K562 (cell line): ENCODE measurements at regions not wholly inside any gene's neighbourhood (a gene's known extent, or its start where the extent isn't known, plus 50 kb on each side); places are given as distances from the start of the nearest gene placed in this dataset.

Source experiments
- ATAC-seq: fragments of 200-7000 bp; cut with Tn5 transposase; 3 replicates; pipeline ENCODE4 v1.9.1; 2020; ENCODE audit warnings: moderate library complexity
- BruUV-seq: library from RNA; stranded (reverse); fragments of 400-500 nt; replicated peaks from 2 replicates; lab custom pipeline; 2021; lab: Mats Ljungman, UMichigan
- CTCF ChIA-PET: fragments of 300-600 bp; formaldehyde crosslinking; extraction: SDS; loops from one replicate; lab custom pipeline; 2021; ENCODE audit warnings: low intra/inter-chr PET ratio; lab: Yijun Ruan, JAX
- POLR2A ChIA-PET: fragments of 300-600, 350-650 bp; sonication (Branson Sonifier 250); formaldehyde crosslinking; extraction: SDS; loops from one replicate; lab custom pipeline; 2021; ENCODE audit warnings: antibody characterized with exemption, inconsistent platforms; lab: Yijun Ruan, JAX
- DNase-seq, 4 experiments: peaks; one replicate each; pipeline versions ENCODE4 v3.0.0 to v3.0.0-alpha.2; 2011 to 2018; ENCODE audit warnings: low spot score in 3 of 4, mixed read lengths in 3 of 4; ENCODE audit errors: extremely low read depth in 1 of 4
- FAIRE-seq: peaks from 2 replicates; lab custom pipeline; 2011; peaks lifted over from hg19 to GRCh38; lab: Jason Lieb, UNC
- H2AFZ ChIP-seq: 2 replicates; pipeline ENCODE4 v1.6.0; 2011; ENCODE audit warnings: low read depth, low read length, control low read depth, inconsistent platforms
- H3K27ac ChIP-seq: fragments of 200-600 bp; 3 replicates; pipeline ENCODE4 v1.8.0; 2011; ENCODE audit warnings: low read depth, mild to moderate bottlenecking, control low read depth, inconsistent platforms, low read length, moderate library complexity, mixed read lengths; ENCODE audit errors: extremely low read depth
- H3K27me3 ChIP-seq, 2 experiments: fragments of 300-600 bp in 1 of 2; 2 replicates in 1 of 2; 3 replicates in 1 of 2; pipeline versions ENCODE4 v1.6.0 to v1.8.0; 2011; ENCODE audit warnings: inconsistent platforms in 2 of 2, low read length in 2 of 2, mild to moderate bottlenecking in 1 of 2, mixed read lengths in 1 of 2, moderate library complexity in 1 of 2; ENCODE audit not compliant: control insufficient read depth in 2 of 2, insufficient read depth in 2 of 2
- H3K36me3 ChIP-seq: fragments of 300-600 bp; 3 replicates; pipeline ENCODE4 v1.8.0; 2011; ENCODE audit warnings: mild to moderate bottlenecking, low read length, inconsistent platforms; ENCODE audit not compliant: control insufficient read depth, insufficient read depth
- H3K4me1 ChIP-seq, 2 experiments: fragments of 200-600 bp in 1 of 2; replicated peaks in 1 of 2; 2 replicates in 1 of 2; 3 replicates in 1 of 2; pipeline versions ENCODE4 v1.5.1 to v1.8.0; 2011; ENCODE audit warnings: inconsistent platforms in 2 of 2, low read length in 2 of 2, mild to moderate bottlenecking in 1 of 2, mixed read lengths in 1 of 2, moderate library complexity in 1 of 2; ENCODE audit not compliant: control insufficient read depth in 2 of 2, insufficient read depth in 2 of 2
- H3K4me2 ChIP-seq: 2 replicates; pipeline ENCODE4 v1.6.1; 2011; ENCODE audit warnings: low read length, control low read depth, inconsistent platforms, mixed read lengths; ENCODE audit not compliant: insufficient read depth
- H3K4me3 ChIP-seq: fragments of 200-600 bp; sonication (generic), shearing (Covaris generic); 2 replicates; pipeline ENCODE4 v1.5.1; 2016; ENCODE audit warnings: control low read depth, inconsistent platforms
- H3K79me2 ChIP-seq: fragments of 200-600 bp; 3 replicates; pipeline ENCODE4 v1.8.0; 2011; ENCODE audit warnings: low read length, inconsistent platforms; ENCODE audit not compliant: control insufficient read depth, insufficient read depth
- H3K9ac ChIP-seq, 2 experiments: 2 replicates each; pipeline versions ENCODE4 v1.6.0 to v1.6.1; 2011; ENCODE audit warnings: low read depth in 2 of 2, low read length in 2 of 2, control low read depth in 1 of 2, inconsistent platforms in 1 of 2, mild to moderate bottlenecking in 1 of 2, mixed read lengths in 1 of 2; ENCODE audit not compliant: insufficient read depth in 1 of 2
- H3K9me1 ChIP-seq: one replicate; pipeline ENCODE4 v1.6.0; 2011; ENCODE audit warnings: inconsistent platforms, mild to moderate bottlenecking, low read length, moderate library complexity; ENCODE audit not compliant: control insufficient read depth, insufficient read depth
- H3K9me3 ChIP-seq: replicated peaks from 2 replicates; pipeline ENCODE4 v1.5.1; 2011; ENCODE audit warnings: low read depth, low read length, inconsistent platforms; ENCODE audit not compliant: control insufficient read depth, insufficient read depth
- H4K20me1 ChIP-seq: replicated peaks from 2 replicates; pipeline ENCODE4 v1.6.1; 2011; ENCODE audit warnings: low read length, inconsistent platforms, mixed read lengths; ENCODE audit not compliant: control insufficient read depth, insufficient read depth
- CBFB ChIP-seq: sonication (generic); formaldehyde crosslinking; IDR thresholded peaks from 2 replicates; pipeline ENCODE4 v1.4.0; 2020; ENCODE audit warnings: mild to moderate bottlenecking, missing genetic modification reagents
- CBX1 ChIP-seq: sonication (generic); IDR thresholded peaks from 2 replicates; pipeline ENCODE4 v1.6.1; 2016; ENCODE audit warnings: antibody characterized with exemption, low read depth, mild to moderate bottlenecking
- COPS2 ChIP-seq: fragments of 450-650 bp; conservative IDR thresholded peaks from 2 replicates; pipeline ENCODE4 v1.6.1; 2016; ENCODE audit warnings: mild to moderate bottlenecking, moderate library complexity
- GTF2F1 ChIP-seq: IDR thresholded peaks from 2 replicates; pipeline ENCODE4 v1.6.1; 2011; ENCODE audit warnings: low read depth, low read length, improper control_type of control experiment
- HDAC1 ChIP-seq, 2 experiments: fragments of 450-650 bp; IDR thresholded peaks; 2 replicates each; pipeline ENCODE4 v1.6.1; 2016 to 2017; ENCODE audit warnings: inconsistent platforms in 1 of 2, mild to moderate bottlenecking in 1 of 2, moderate library complexity in 1 of 2
- HDAC3 ChIP-seq: fragments of 450-650 bp; IDR thresholded peaks from 2 replicates; pipeline ENCODE4 v1.6.1; 2018; ENCODE audit warnings: borderline replicate concordance, mild to moderate bottlenecking, moderate library complexity; ENCODE audit not compliant: partially characterized antibody
- KDM2B ChIP-seq: fragments of 250-450 bp; sonication (Bioruptor Pico); IDR thresholded peaks from 2 replicates; pipeline ENCODE4 v1.8.0; 2021; ENCODE audit warnings: mild to moderate bottlenecking, moderate library complexity
- PCBP2 ChIP-seq: fragments of 200-400 bp; formaldehyde crosslinking; IDR thresholded peaks from 2 replicates; pipeline ENCODE4 v1.6.1; 2018; ENCODE audit warnings: low read length, low read depth, mild to moderate bottlenecking, moderate library complexity; ENCODE audit not compliant: poor library complexity, severe bottlenecking
- PYGO2 ChIP-seq: fragments of 450-650 bp; IDR thresholded peaks from 2 replicates; pipeline ENCODE4 v1.6.1; 2016; ENCODE audit warnings: mild to moderate bottlenecking, missing genetic modification characterization, moderate library complexity, missing compliant biosample characterization
- SAP30 ChIP-seq: fragments of 200-600 bp; sonication (generic); IDR thresholded peaks from 2 replicates; pipeline ENCODE4 v1.6.1; 2012; ENCODE audit warnings: borderline replicate concordance, low read depth, mild to moderate bottlenecking, moderate library complexity, low read length, control low read depth, inconsistent platforms; ENCODE audit not compliant: insufficient read depth, poor library complexity, severe bottlenecking
- SMAD2 ChIP-seq: fragments of 150-350 bp; IDR thresholded peaks from 2 replicates; pipeline ENCODE4 v1.6.1; 2014; ENCODE audit warnings: low read depth, mild to moderate bottlenecking, low read length
- ZFP30 ChIP-seq: fragments of 250-450 bp; sonication (Bioruptor Pico); IDR thresholded peaks from 2 replicates; pipeline ENCODE4 v1.8.0; 2022; ENCODE audit warnings: moderate library complexity, mild to moderate bottlenecking, inconsistent platforms, borderline replicate concordance
- ZNF707 ChIP-seq: fragments of 250-450 bp; sonication (Bioruptor Pico); conservative IDR thresholded peaks from 2 replicates; pipeline ENCODE4 v1.8.0; 2022; ENCODE audit warnings: inconsistent platforms, mild to moderate bottlenecking, moderate library complexity
- ZNF75A ChIP-seq: fragments of 450-650 bp; formaldehyde crosslinking; IDR thresholded peaks from 2 replicates; pipeline ENCODE4 v1.4.0; 2020; ENCODE audit warnings: mild to moderate bottlenecking
- ZSCAN32 ChIP-seq: fragments of 450-650 bp; formaldehyde crosslinking; IDR thresholded peaks from 2 replicates; pipeline ENCODE4 v1.4.0; 2020; ENCODE audit warnings: mild to moderate bottlenecking, moderate library complexity
- WGBS: fragments of 100-300 bp; shearing (Covaris generic); methylation state at CpG from one replicate; pipeline ENCODE4 v1.1.6; 2016; ENCODE audit warnings: low coverage, mixed read lengths; ENCODE audit not compliant: insufficient coverage; ENCODE audit errors: missing lambda C conversion rate; 5-methylcytosine and 5-hydroxymethylcytosine counted together
- in situ Hi-C: fragments of 300-500 bp; cut with MboI; formaldehyde crosslinking; loops from 4 replicates; pipeline ENCODE4 v1.15.0; 2018; ENCODE audit warnings: inconsistent platforms, mixed read lengths
- intact Hi-C: fragments of 100-400 bp; cut with micrococcal nuclease; formaldehyde crosslinking; loops from 2 replicates; pipeline ENCODE4 v1.14.2; 2022
- TF ChIP-seq, protein P1 (sequence below), 2 experiments: fragments of 250-450 bp in 1 of 2; fragments of 450-650 bp in 1 of 2; sonication (Bioruptor Pico) in 1 of 2; IDR thresholded peaks; 2 replicates each; pipeline versions ENCODE4 v1.6.1 to v1.8.0; 2016 to 2021; ENCODE audit warnings: mild to moderate bottlenecking in 2 of 2, moderate library complexity in 2 of 2, missing compliant biosample characterization in 1 of 2, missing genetic modification characterization in 1 of 2
- TF ChIP-seq, protein P2 (sequence below), 3 experiments: IDR thresholded peaks in 2 of 3; conservative IDR thresholded peaks in 1 of 3; 2 replicates each; pipeline ENCODE4 v1.5.1; 2011 to 2012; ENCODE audit warnings: low read length in 3 of 3, mild to moderate bottlenecking in 3 of 3, control low read depth in 2 of 3, improper control_type of control experiment in 1 of 3, inconsistent platforms in 1 of 3, low read depth in 1 of 3, mixed read lengths in 1 of 3, moderate library complexity in 1 of 3; ENCODE audit not compliant: insufficient read depth in 2 of 3
- TF ChIP-seq, protein P3 (sequence below): fragments of 450-650 bp; IDR thresholded peaks from 2 replicates; pipeline ENCODE4 v1.6.1; 2017; ENCODE audit warnings: mild to moderate bottlenecking, moderate library complexity

DNA sequence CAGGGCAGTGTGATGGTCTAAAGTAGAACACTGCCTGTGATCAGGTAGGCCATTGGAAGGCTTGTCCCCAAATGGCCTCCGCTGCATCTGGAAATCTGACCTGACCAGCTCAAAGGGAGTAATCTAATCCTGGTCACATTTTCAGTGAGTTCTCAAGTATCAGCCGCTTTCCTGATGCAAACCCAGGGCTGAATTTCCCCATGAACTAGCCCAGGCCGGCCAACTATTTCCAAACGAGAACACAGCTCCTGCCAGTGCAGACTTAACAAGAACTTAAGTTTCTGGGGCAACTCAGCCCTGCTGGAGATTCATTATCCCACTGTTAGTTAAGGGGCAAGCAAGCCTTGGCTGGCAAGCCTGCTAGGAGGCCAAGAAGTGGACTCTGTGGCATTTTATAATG lies 59.6 kb upstream of the FAM180A start (continued):
- TF ChIP-seq, protein P1, sequence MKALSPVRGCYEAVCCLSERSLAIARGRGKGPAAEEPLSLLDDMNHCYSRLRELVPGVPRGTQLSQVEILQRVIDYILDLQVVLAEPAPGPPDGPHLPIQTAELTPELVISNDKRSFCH (CRISPR knock-in tag; IDR thresholded peaks at IDR 0.05), result no peak
- TF ChIP-seq, protein P1 (tag; IDR thresholded peaks at IDR 0.05), result no peak

DNA sequence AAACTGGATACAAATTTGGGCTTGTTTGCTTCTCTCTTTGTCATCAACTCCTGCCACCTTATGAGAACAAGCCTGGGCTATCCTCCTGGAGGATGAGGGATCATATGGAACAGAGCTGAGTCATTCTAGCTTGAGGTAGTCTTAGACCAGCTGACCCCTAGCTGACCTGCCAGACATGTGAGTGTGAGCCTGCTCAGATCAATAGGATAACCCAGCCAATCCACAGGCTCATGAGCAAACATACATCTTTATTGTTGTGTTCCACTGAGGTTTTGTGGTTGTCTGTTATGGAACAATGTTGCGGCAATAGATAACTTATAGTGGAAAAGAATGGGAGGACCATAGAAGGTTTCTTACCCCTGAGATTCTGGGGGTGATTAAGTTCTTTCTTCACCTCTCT lies 54.5 kb upstream of the FAM180A start:
- BruUV-seq, result no TSS peak
- Histone ChIP-seq H3K4me3 (no peak overlapping the region), H3K9ac (no peak overlapping the region), H3K27me3 (peaks cover 13 to 23% of the 10 kb centered on the region in 2 experiments; a peak in 4 of 5 replicates), H3K9me1 (no peaks in the 10 kb centered on the region), H3K27ac (no peak overlapping the region), H4K20me1 (no peaks in the 10 kb centered on the region), H3K9me3 (no peaks in the 10 kb centered on the region), H2AFZ (no peak overlapping the region), H3K79me2 (no peaks in the 10 kb centered on the region), H3K4me1 (peaks cover 6 to 10% of the 10 kb centered on the region in 2 experiments; a peak in 3 of 5 replicates), H3K4me2 (no peak overlapping the region), H3K36me3 (no peaks in the 10 kb centered on the region)
- CTCF ChIA-PET, result interaction anchor here (4.0 kb wide), 1 partner anchor 206 kb away, joined by 68 read pairs; no protein-coding TSS in a partner anchor
- 11% methylated on average over 1 of the region's 1 CpG for WGBS
- POLR2A ChIA-PET, result interaction anchor here (1.0 kb wide), 1 partner anchor 209 kb away, joined by 5 read pairs; no protein-coding TSS in a partner anchor
- in situ Hi-C loops, result loop anchor here (5.0 to 25.0 kb wide), 4 partner anchors 204 to 1792 kb away; partner anchors contain the start of gene CHRM2
- intact Hi-C loops, result loop anchor here (2.0 to 10.0 kb wide), 6 partner anchors 129 to 1790 kb away; no protein-coding TSS in a partner anchor
- FAIRE-seq (peak; percentile 76), ATAC-seq (peak; percentile 74), DNase-seq (peak; percentile 45 to 73 (median 54))
- no peak for TF ChIP-seq SMAD2
- TF ChIP-seq PCBP2, result no peak
- no peak for TF ChIP-seq SAP30
- TF ChIP-seq GTF2F1, result no peak
- TF ChIP-seq HDAC1 (IDR thresholded peaks at IDR 0.05), result no peak
- TF ChIP-seq CBFB, result no peak
- TF ChIP-seq COPS2, result no peak
- no peak for TF ChIP-seq PYGO2 (tag)
- TF ChIP-seq, protein P2, sequence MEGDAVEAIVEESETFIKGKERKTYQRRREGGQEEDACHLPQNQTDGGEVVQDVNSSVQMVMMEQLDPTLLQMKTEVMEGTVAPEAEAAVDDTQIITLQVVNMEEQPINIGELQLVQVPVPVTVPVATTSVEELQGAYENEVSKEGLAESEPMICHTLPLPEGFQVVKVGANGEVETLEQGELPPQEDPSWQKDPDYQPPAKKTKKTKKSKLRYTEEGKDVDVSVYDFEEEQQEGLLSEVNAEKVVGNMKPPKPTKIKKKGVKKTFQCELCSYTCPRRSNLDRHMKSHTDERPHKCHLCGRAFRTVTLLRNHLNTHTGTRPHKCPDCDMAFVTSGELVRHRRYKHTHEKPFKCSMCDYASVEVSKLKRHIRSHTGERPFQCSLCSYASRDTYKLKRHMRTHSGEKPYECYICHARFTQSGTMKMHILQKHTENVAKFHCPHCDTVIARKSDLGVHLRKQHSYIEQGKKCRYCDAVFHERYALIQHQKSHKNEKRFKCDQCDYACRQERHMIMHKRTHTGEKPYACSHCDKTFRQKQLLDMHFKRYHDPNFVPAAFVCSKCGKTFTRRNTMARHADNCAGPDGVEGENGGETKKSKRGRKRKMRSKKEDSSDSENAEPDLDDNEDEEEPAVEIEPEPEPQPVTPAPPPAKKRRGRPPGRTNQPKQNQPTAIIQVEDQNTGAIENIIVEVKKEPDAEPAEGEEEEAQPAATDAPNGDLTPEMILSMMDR (IDR thresholded peaks at IDR 0.05 in 2 of 3, conservative IDR thresholded peaks at IDR 0.05 in 1 of 3; ENCODE audit: insufficient read depth in 2 of 3, low read depth in 1 of 3, low read length in 3 of 3), result no peak
- TF ChIP-seq ZFP30, result no peak
- TF ChIP-seq ZNF75A (CRISPR knock-in tag), result no peak
- TF ChIP-seq KDM2B (CRISPR knock-in tag), result no peak
- TF ChIP-seq ZSCAN32 (CRISPR knock-in tag), result no peak
- TF ChIP-seq, protein P3, sequence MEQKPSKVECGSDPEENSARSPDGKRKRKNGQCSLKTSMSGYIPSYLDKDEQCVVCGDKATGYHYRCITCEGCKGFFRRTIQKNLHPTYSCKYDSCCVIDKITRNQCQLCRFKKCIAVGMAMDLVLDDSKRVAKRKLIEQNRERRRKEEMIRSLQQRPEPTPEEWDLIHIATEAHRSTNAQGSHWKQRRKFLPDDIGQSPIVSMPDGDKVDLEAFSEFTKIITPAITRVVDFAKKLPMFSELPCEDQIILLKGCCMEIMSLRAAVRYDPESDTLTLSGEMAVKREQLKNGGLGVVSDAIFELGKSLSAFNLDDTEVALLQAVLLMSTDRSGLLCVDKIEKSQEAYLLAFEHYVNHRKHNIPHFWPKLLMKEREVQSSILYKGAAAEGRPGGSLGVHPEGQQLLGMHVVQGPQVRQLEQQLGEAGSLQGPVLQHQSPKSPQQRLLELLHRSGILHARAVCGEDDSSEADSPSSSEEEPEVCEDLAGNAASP, result no peak
- no peak for TF ChIP-seq HDAC3
- no peak for TF ChIP-seq CBX1
- TF ChIP-seq ZNF707 (CRISPR knock-in tag), result no peak
